CD4-positive, alpha-beta T cell treated with Interleukin-21 for 1 hour (primary cell): ENCODE measurements at regions not wholly inside any gene's neighbourhood (a gene's known extent, or its start where the extent isn't known, plus 50 kb on each side); places are given as distances from the start of the nearest gene placed in this dataset.
"Not testable (repeated sequence)": the region's sequence is repeated elsewhere in the genome, so short reads cannot be mapped to it uniquely, and the experiment has no call there.

Source experiments
- DNase-seq: peaks from one replicate; pipeline ENCODE4 v3.0.0-alpha.2; 2020

- no peak for DNase-seq
Measured at GRCh38 chr2:194907569-194907968, 749.5 kb upstream of the SLC39A10 start.

- no peak for DNase-seq
Measured at GRCh38 chr2:194896871-194897270, 760.2 kb upstream of the SLC39A10 start.

GRCh38 chr2:194883711-194884110 lies 773.3 kb upstream of the SLC39A10 start:
- DNase-seq = no peak

GRCh38 chr2:194870974-194871535 lies 786.0 kb upstream of the SLC39A10 start:
- DNase-seq = no peak

DNA sequence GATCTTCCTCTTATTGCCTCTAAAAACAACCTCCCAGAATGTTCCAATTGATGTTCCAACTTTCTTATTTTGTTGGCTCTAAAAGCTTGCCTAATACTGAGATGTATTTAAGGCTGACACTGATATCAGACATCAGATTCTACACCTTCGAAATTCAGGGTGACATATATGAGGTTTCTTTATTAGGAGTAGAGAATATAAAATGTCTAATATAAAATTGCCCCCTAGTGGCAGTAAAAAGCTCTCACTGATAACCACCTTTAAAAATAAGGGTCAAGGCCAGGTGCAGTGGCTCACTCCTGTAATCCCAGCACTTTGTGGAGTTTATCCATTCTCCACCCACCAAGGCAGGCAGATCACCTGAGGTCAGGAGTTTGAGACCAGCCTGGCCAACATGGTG lies 789.7 kb upstream of the SLC39A10 start:
- DNase-seq = no peak

DNA sequence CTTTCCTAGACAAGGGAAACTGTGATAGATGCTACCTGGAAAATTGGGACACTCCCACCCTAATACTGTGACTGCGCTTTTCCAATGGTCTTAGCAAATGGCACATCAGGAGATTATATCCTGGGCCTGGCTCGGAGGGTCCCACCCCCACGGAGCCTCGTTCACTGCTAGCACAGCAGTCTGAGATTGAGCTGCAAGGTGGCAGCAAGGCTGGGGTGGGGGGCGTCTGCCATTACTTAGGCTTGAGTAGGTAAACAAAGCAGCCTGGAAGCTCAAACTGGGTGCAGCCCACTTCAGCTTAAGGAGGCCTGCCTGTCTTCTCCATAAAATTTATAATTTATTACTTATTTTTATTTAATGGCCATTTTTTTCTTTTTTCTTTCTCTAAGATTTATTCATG lies 802.1 kb upstream of the SLC39A10 start:
- no peak for DNase-seq

- DNase-seq = no peak
Measured at GRCh38 chr2:194842871-194843270, 814.2 kb upstream of the SLC39A10 start.

DNA sequence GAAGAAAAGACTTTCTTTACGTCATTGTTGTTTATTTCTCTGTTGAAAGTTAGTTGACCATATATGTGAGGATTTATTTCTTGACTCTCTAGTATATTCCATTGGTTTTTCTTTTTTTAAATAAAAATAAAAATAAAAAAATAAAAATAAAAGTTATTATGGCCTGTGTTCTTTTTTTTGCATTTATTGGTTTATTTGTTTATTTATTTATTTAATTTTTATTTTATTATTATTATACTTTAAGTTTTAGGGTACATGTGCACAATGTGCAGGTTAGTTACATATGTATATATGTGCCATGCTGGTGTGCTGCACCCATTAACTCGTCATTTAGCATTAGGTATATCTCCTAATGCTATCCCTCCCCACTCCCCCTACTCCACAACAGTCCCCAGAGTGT lies 822.7 kb upstream of the SLC39A10 start:
- DNase-seq = not testable (repeated sequence)

- no peak for DNase-seq
Measured at GRCh38 chr2:194826241-194826640, 830.8 kb upstream of the SLC39A10 start.

- DNase-seq = no peak
Measured at GRCh38 chr2:194824450-194824849, 832.6 kb upstream of the SLC39A10 start.

DNA sequence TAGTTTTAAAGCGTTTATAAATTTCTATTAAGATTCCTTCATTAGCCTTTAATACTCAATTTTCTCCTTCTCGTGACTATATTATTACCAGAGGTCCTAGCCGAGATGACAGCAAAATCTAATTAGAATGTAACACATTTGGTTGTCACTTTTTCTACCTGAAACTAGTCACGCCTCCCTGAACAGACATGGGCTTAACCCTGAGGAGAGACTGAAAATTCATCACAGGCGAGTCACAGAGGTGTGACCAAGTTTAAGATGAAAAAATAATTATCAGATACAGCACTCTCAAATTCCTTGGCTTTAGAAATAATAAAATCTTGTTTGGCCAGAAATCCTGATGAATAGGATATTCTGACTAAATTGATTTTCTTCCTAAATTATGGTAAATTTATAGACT lies 834.4 kb upstream of the SLC39A10 start:
- no peak for DNase-seq

DNA sequence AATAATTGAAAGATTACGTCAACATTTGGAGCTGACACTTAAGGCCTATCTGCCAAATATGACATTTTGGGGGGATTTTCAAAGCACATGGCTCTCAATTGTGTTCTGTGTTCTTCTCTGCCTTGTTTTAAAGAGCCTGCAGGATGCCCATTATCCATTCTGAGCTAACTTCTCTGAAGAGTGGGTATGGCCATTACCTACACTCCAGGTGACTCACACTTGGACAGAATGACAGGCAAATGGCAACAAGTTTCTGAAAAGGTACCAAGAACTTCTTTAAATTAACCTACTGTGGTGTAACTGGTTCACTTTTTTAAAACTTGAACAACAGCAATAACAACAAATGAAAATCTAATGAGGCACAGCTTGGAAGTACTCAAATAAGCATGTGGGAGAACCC lies 834.9 kb upstream of the SLC39A10 start:
- DNase-seq = no peak

DNA sequence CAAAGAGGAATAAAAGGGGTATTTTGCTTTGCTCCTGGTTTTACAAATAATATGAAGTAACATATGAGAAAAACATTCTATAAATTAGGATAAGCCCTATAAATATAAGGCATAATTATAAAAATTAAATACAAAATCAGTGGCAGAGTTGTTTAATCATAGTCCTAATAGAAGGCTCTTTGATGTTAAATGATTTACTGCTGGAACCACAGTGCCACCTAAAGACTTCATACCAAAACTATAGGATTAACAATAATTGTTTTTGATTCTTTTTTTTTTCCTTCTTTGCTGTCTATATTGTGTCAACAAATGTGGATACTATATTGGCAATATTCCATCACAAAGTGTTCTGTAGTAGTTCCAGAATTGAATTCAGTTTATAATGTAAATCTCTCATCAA lies 837.7 kb upstream of the SLC39A10 start:
- no peak for DNase-seq

- DNase-seq = no peak
Measured at GRCh38 chr2:194815475-194815874, 841.6 kb upstream of the SLC39A10 start.

DNA sequence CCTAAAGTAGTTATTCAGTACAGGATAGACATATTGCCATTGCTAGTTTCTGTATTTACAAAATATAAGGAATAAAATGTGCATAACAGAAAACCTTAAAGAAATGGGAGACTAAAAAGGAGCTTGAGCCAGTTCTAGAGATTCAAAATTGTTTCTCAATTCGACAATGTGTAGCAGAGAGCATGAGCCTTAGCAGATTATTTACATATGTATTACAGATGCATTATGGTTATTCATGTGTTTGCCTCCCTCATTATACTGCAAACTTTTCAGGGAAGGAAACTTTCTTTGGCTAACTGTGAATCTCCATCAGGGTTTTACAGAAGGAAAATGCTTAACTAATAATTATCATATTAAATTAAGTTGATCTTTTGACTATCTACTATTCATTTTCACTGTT lies 854.4 kb upstream of the SLC39A10 start:
- no peak for DNase-seq

GRCh38 chr2:194787071-194787470 lies 870.0 kb upstream of the SLC39A10 start:
- not testable (repeated sequence) for DNase-seq

DNA sequence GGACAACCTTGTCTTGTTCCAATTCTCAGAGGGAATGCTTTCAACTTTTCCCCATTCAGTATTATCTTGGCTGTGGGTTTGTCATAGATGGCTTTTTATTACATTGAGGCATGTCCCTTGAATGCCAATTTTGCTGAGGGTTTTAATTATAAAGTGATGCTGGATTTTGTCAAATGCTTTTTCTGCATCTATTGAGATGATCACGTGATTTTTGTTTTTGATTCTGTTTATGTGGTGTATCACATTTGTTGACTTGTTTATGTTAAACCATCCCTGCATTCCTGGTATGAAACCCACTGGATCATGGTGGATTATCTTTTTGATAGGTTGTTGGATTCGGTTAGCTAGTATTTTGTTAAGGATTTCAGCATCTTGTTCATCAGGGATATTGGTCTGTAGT lies 885.6 kb upstream of the SLC39A10 start:
- DNase-seq = not testable (repeated sequence)

- no peak for DNase-seq
Measured at GRCh38 chr2:194769030-194769429, 888.0 kb upstream of the SLC39A10 start.

- no peak for DNase-seq
Measured at GRCh38 chr2:194765723-194766122, 891.3 kb upstream of the SLC39A10 start.

GRCh38 chr2:194750926-194751325 lies 906.1 kb upstream of the SLC39A10 start:
- no peak for DNase-seq

- DNase-seq = no peak
Measured at GRCh38 chr2:194745557-194746146, 911.4 kb upstream of the SLC39A10 start.

- DNase-seq = no peak
Measured at GRCh38 chr2:194742706-194743105, 914.3 kb upstream of the SLC39A10 start.

GRCh38 chr2:194739217-194739616 lies 917.8 kb upstream of the SLC39A10 start:
- no peak for DNase-seq

GRCh38 chr2:194735837-194736542 lies 921.0 kb upstream of the SLC39A10 start:
- DNase-seq = no peak

GRCh38 chr2:194730266-194730665 lies 926.8 kb upstream of the SLC39A10 start:
- no peak for DNase-seq
